ENCODE measurements at regions not wholly inside any gene's neighbourhood (a gene's known extent, or its start where the extent isn't known, plus 50 kb on each side); places are given as distances from the start of the nearest gene placed in this dataset.

GRCh38 chr10:117654105-117654504 lies 111.6 kb downstream of the EMX2 start:
- no peak for TF ChIP-seq CTCF (IDR thresholded peaks at IDR 0.05 in 2 of 3, conservative IDR thresholded peaks at IDR 0.05 in 1 of 3; ENCODE audit: control insufficient read depth in 2 of 3, extremely low read depth in 1 of 3, insufficient read depth in 1 of 3, low read depth in 3 of 3, low read length in 3 of 3)
- TF ChIP-seq POLR2A (IDR thresholded peaks at IDR 0.05; ENCODE audit: low read depth, low read length) = no peak
- no peak for TF ChIP-seq RAD21 (IDR thresholded peaks at IDR 0.05; ENCODE audit: insufficient read depth, low read depth, low read length)
- TF ChIP-seq RFX5 (IDR thresholded peaks at IDR 0.05; ENCODE audit: low read depth, low read length) = no peak

Measured in GM12878 (cell line).